HepG2 (cell line): ENCODE measurements at regions not wholly inside any gene's neighbourhood (a gene's known extent, or its start where the extent isn't known, plus 50 kb on each side); places are given as distances from the start of the nearest gene placed in this dataset.

ENCODE experiments used
- ATAC-seq: fragments of 200-7000 bp; cut with Tn5 transposase; 3 replicates; pipeline ENCODE4 v1.9.1; 2020; ENCODE audit warnings: mild to moderate bottlenecking, moderate library complexity
- BruUV-seq: library from RNA; stranded (reverse); fragments of 400-500 nt; replicated peaks from 2 replicates; lab custom pipeline; 2021; lab: Mats Ljungman, UMichigan
- CTCF ChIA-PET: fragments of 300-600 bp; formaldehyde crosslinking; extraction: SDS; loops from one replicate; lab custom pipeline; 2021; ENCODE audit warnings: low total read pairs, inconsistent platforms, low intra/inter-chr PET ratio; lab: Yijun Ruan, JAX
- POLR2A ChIA-PET: fragments of 350-600 bp; sonication (Branson Sonifier 250); formaldehyde crosslinking; loops from one replicate; lab custom pipeline; 2020; ENCODE audit warnings: antibody characterized with exemption, inconsistent platforms; lab: Yijun Ruan, JAX
- DNase-seq: peaks from one replicate; pipeline ENCODE4 v3.0.0-alpha.2; 2015; ENCODE audit warnings: low spot score
- FAIRE-seq: peaks from 3 replicates; lab custom pipeline; 2011; peaks lifted over from hg19 to GRCh38; lab: Jason Lieb, UNC
- H2AFZ ChIP-seq: one replicate; pipeline ENCODE4 v1.6.1; 2011; ENCODE audit warnings: low read length, inconsistent platforms
- H3K27ac ChIP-seq: fragments of 300-600 bp; 3 replicates; pipeline ENCODE4 v1.8.0; 2011; ENCODE audit warnings: mixed run types, mild to moderate bottlenecking, mixed read lengths, low read length, inconsistent platforms; ENCODE audit not compliant: insufficient read depth; ENCODE audit errors: extremely low read length
- H3K27me3 ChIP-seq, 2 experiments: fragments of 200-600 bp in 1 of 2; 2 replicates in 1 of 2; 3 replicates in 1 of 2; pipeline versions ENCODE4 v1.6.0 to v1.8.0; 2011; ENCODE audit warnings: low read length in 2 of 2, mild to moderate bottlenecking in 2 of 2, moderate library complexity in 2 of 2, inconsistent platforms in 1 of 2; ENCODE audit not compliant: insufficient read depth in 2 of 2, control insufficient read depth in 1 of 2
- H3K36me3 ChIP-seq, 2 experiments: fragments of 200-600 bp in 1 of 2; replicated peaks in 1 of 2; 2 replicates in 1 of 2; 3 replicates in 1 of 2; pipeline versions ENCODE4 v1.5.1 to v1.8.0; 2011; ENCODE audit warnings: low read length in 2 of 2, inconsistent platforms in 1 of 2; ENCODE audit not compliant: insufficient read depth in 2 of 2, control insufficient read depth in 1 of 2
- H3K4me1 ChIP-seq: 2 replicates; pipeline ENCODE4 v1.5.1; 2012; ENCODE audit warnings: low read length, inconsistent platforms; ENCODE audit not compliant: insufficient read depth
- H3K4me2 ChIP-seq: 2 replicates; pipeline ENCODE4 v1.6.0; 2011; ENCODE audit warnings: low read depth, low read length, inconsistent platforms
- H3K4me3 ChIP-seq, 3 experiments: fragments of 200-600 bp in 1 of 3; sonication (generic), shearing (Covaris generic) in 1 of 3; replicated peaks in 1 of 3; 2 replicates each; pipeline ENCODE4 v1.5.1; 2011 to 2016; ENCODE audit warnings: low read length in 3 of 3, inconsistent platforms in 2 of 3, low read depth in 2 of 3, mild to moderate bottlenecking in 2 of 3, control low read depth in 1 of 3, mixed read lengths in 1 of 3; ENCODE audit not compliant: insufficient read depth in 1 of 3
- H3K79me2 ChIP-seq: one replicate; pipeline ENCODE4 v1.6.1; 2011; ENCODE audit warnings: low read length, inconsistent platforms; ENCODE audit not compliant: insufficient read depth
- H3K9ac ChIP-seq: 2 replicates; pipeline ENCODE4 v1.6.0; 2011; ENCODE audit warnings: mild to moderate bottlenecking, low read depth, low read length, inconsistent platforms; ENCODE audit not compliant: insufficient read depth
- H3K9me3 ChIP-seq: 2 replicates; pipeline ENCODE4 v1.5.1; 2012; ENCODE audit warnings: mild to moderate bottlenecking, low read length
- H4K20me1 ChIP-seq: 2 replicates; pipeline ENCODE4 v1.6.0; 2011; ENCODE audit warnings: inconsistent platforms, mild to moderate bottlenecking, low read length, moderate library complexity; ENCODE audit not compliant: insufficient read depth
- CREB1 ChIP-seq, 2 experiments: fragments of 450-650 bp in 1 of 2; IDR thresholded peaks; 2 replicates each; pipeline ENCODE4 v1.6.1; 2016 to 2017; ENCODE audit warnings: control low read depth in 1 of 2, mild to moderate bottlenecking in 1 of 2, missing compliant biosample characterization in 1 of 2, missing genetic modification characterization in 1 of 2
- DNMT1 ChIP-seq: sonication (generic); formaldehyde crosslinking; IDR thresholded peaks from 2 replicates; pipeline ENCODE4 v1.5.1; 2020; ENCODE audit warnings: mild to moderate bottlenecking, missing genetic modification reagents
- GATAD2A ChIP-seq: IDR thresholded peaks from 2 replicates; pipeline ENCODE4 v1.6.1; 2016
- WGBS: methylation state at CpG from one replicate; pipeline ENCODE4 v1.1.6; 2017; ENCODE audit warnings: low lambda C conversion rate; 5-methylcytosine and 5-hydroxymethylcytosine counted together
- in situ Hi-C: cut with HindIII; loops from 2 replicates; pipeline ENCODE4 v1.10.0; 2017; ENCODE audit warnings: low pct_unique_long_range_greater_than_20kb; ENCODE audit not compliant: extremely low pct_ligation_motif_present
- intact Hi-C: fragments of 100-400 bp; cut with micrococcal nuclease; formaldehyde crosslinking; loops from one replicate; pipeline ENCODE4 v1.10.0; 2022; ENCODE audit not compliant: unreplicated experiment

- H3K4me3 ChIP-seq, result no peak overlapping the region
- no peak overlapping the region for H3K9ac ChIP-seq
- no peak overlapping the region for H3K27ac ChIP-seq
- WGBS, result 47% methylated on average over 8 of the region's 8 CpGs
- no peaks in the 10 kb centered on the region for H3K4me1 ChIP-seq
- H3K27me3 ChIP-seq, result peaks cover 0 to 15% of the 10 kb centered on the region in 2 experiments; a peak in 4 of 5 replicates
- no peak overlapping the region for H3K4me2 ChIP-seq
- ChIA-PET CTCF (no interaction called here), POLR2A (no interaction called here)
- intact Hi-C loops (no loop called here), in situ Hi-C loops (no loop called here)
- no peaks in the 10 kb centered on the region for H3K79me2 ChIP-seq
- H4K20me1 ChIP-seq, result no peaks in the 10 kb centered on the region
- ATAC-seq (no peak), DNase-seq (no peak), FAIRE-seq (no peak)
- H3K36me3 ChIP-seq, result no peaks in the 10 kb centered on the region
- no peak for TF ChIP-seq GATAD2A
- no peak overlapping the region for H2AFZ ChIP-seq
- no TSS peak for BruUV-seq
- peaks cover 5% of the 10 kb centered on the region; the same call in 1 of the 2 replicates for H3K9me3 ChIP-seq
Observed at GRCh38 chr10:125515571-125515970, 167.4 kb downstream of the TEX36 start.

- Histone ChIP-seq H3K9ac (no peak overlapping the region), H2AFZ (no peak overlapping the region), H3K79me2 (no peaks in the 10 kb centered on the region), H4K20me1 (no peaks in the 10 kb centered on the region), H3K27ac (no peak overlapping the region), H3K36me3 (no peaks in the 10 kb centered on the region), H3K27me3 (peaks cover 0 to 15% of the 10 kb centered on the region in 2 experiments; a peak in 4 of 5 replicates), H3K9me3 (peaks cover 4% of the 10 kb centered on the region; the same call in 1 of the 2 replicates), H3K4me1 (no peaks in the 10 kb centered on the region), H3K4me3 (no peak overlapping the region), H3K4me2 (no peak overlapping the region)
- no peak for FAIRE-seq
- ATAC-seq, result no peak
- 16% methylated on average over 12 of the region's 17 CpGs for WGBS
- TF ChIP-seq DNMT1 (CRISPR knock-in tag) (no peak), CREB1 (IDR thresholded peaks at IDR 0.05) (peak; percentile 43; the same call in 1 of the 2 replicates), CREB1 (CRISPR knock-in tag; IDR thresholded peaks at IDR 0.05) (no peak)
- DNase-seq, result no peak
- in situ Hi-C loops (no loop called here), intact Hi-C loops (no loop called here)
- POLR2A ChIA-PET, result no interaction called here
- no TSS peak for BruUV-seq
- CTCF ChIA-PET, result no interaction called here
Observed at GRCh38 chr10:125514206-125515162, 168.5 kb downstream of the TEX36 start.
